WTC11 (cell line): ENCODE measurements at regions not wholly inside any gene's neighbourhood (a gene's known extent, or its start where the extent isn't known, plus 50 kb on each side); places are given as distances from the start of the nearest gene placed in this dataset.

Source experiments
- ATAC-seq: fragments of 200-7000 bp; cut with Tn5 transposase; 2 replicates; pipeline ENCODE4 v1.10.0; 2021; ENCODE audit warnings: mild to moderate bottlenecking, moderate library complexity
- CTCF ChIA-PET: fragments of 300-600 bp; sonication (Branson Sonifier 250); formaldehyde crosslinking; loops from one replicate; lab custom pipeline; 2021; ENCODE audit warnings: antibody characterized with exemption; lab: Charles Lee
- POLR2A ChIA-PET: fragments of 350-600 bp; sonication (Branson Sonifier 250); formaldehyde crosslinking; loops from one replicate; lab custom pipeline; 2021; ENCODE audit warnings: antibody characterized with exemption; lab: Charles Lee
- DNase-seq: peaks from one replicate; pipeline ENCODE4 v3.0.0; 2021; ENCODE audit warnings: low spot score
- H3K27ac Mint-ChIP-seq: 2 replicates; pipeline ENCODE4 v1.8.0; 2021; ENCODE audit warnings: mixed read lengths
- H3K27me3 Mint-ChIP-seq: 2 replicates; pipeline ENCODE4 v1.8.0; 2021; ENCODE audit warnings: low read depth, mild to moderate bottlenecking, moderate library complexity, mixed read lengths
- H3K36me3 Mint-ChIP-seq: 2 replicates; pipeline ENCODE4 v1.8.0; 2021; ENCODE audit warnings: mixed read lengths
- H3K4me1 Mint-ChIP-seq: 2 replicates; pipeline ENCODE4 v1.8.0; 2022; ENCODE audit warnings: mixed read lengths
- H3K4me3 Mint-ChIP-seq: 2 replicates; pipeline ENCODE4 v1.8.0; 2021; ENCODE audit warnings: mild to moderate bottlenecking, moderate library complexity, mixed read lengths
- H3K9me3 Mint-ChIP-seq: 2 replicates; pipeline ENCODE4 v1.8.0; 2021; ENCODE audit warnings: mixed read lengths
- ESRRA ChIP-seq: sonication (generic); formaldehyde crosslinking; IDR thresholded peaks from 2 replicates; pipeline ENCODE4 v1.8.1; 2022; ENCODE audit warnings: mild to moderate bottlenecking, missing genetic modification reagents, borderline replicate concordance
- KAT7 ChIP-seq: sonication (generic); formaldehyde crosslinking; IDR thresholded peaks from 2 replicates; pipeline ENCODE4 v1.8.1; 2023; ENCODE audit warnings: missing genetic modification reagents, mild to moderate bottlenecking, borderline replicate concordance
- MXD4 ChIP-seq: fragments of 250-450 bp; sonication (Bioruptor Pico); IDR thresholded peaks from 2 replicates; pipeline ENCODE4 v1.8.0; 2021; ENCODE audit warnings: mild to moderate bottlenecking, moderate library complexity, borderline replicate concordance
- MYBL2 ChIP-seq: sonication (generic); formaldehyde crosslinking; IDR thresholded peaks from 2 replicates; pipeline ENCODE4 v1.8.1; 2023; ENCODE audit warnings: mild to moderate bottlenecking, moderate library complexity, missing genetic modification reagents
- TP53 ChIP-seq: sonication (generic); formaldehyde crosslinking; IDR thresholded peaks from 2 replicates; pipeline ENCODE4 v1.8.1; 2023; ENCODE audit warnings: mild to moderate bottlenecking, missing genetic modification reagents
- ZBTB21 ChIP-seq: sonication (generic); formaldehyde crosslinking; IDR thresholded peaks from 2 replicates; pipeline ENCODE4 v1.8.1; 2023; ENCODE audit warnings: mild to moderate bottlenecking, missing genetic modification reagents, borderline replicate concordance
- ZNF232 ChIP-seq: sonication (generic); formaldehyde crosslinking; IDR thresholded peaks from 2 replicates; pipeline ENCODE4 v1.8.0; 2022; ENCODE audit warnings: mild to moderate bottlenecking, missing genetic modification reagents
- ZNF263 ChIP-seq: sonication (generic); formaldehyde crosslinking; IDR thresholded peaks from 2 replicates; pipeline ENCODE4 v1.8.1; 2022; ENCODE audit warnings: low read depth, mild to moderate bottlenecking, moderate library complexity, missing genetic modification reagents
- TF ChIP-seq, protein P1 (sequence below): sonication (generic); formaldehyde crosslinking; IDR thresholded peaks from 2 replicates; pipeline ENCODE4 v1.8.0; 2023; ENCODE audit warnings: missing genetic modification reagents, mild to moderate bottlenecking, borderline replicate concordance
- TF ChIP-seq, protein P2 (sequence below): sonication (generic); formaldehyde crosslinking; IDR thresholded peaks from 2 replicates; pipeline ENCODE4 v1.8.1; 2022; ENCODE audit warnings: mild to moderate bottlenecking, moderate library complexity, missing genetic modification reagents
- TF ChIP-seq, protein P3 (sequence below): fragments of 250-450 bp; sonication (Bioruptor Pico); IDR thresholded peaks from 2 replicates; pipeline ENCODE4 v1.9.0; 2021; ENCODE audit warnings: mild to moderate bottlenecking
- TF ChIP-seq, protein P4 (sequence below): sonication (generic); formaldehyde crosslinking; IDR thresholded peaks from 2 replicates; pipeline ENCODE4 v1.8.0; 2022; ENCODE audit warnings: mild to moderate bottlenecking, missing genetic modification reagents
- TF ChIP-seq, protein P5 (sequence below): fragments of 200-600 bp; IDR thresholded peaks from 2 replicates; pipeline ENCODE4 v1.8.0; 2022; ENCODE audit warnings: antibody characterized with exemption

DNA sequence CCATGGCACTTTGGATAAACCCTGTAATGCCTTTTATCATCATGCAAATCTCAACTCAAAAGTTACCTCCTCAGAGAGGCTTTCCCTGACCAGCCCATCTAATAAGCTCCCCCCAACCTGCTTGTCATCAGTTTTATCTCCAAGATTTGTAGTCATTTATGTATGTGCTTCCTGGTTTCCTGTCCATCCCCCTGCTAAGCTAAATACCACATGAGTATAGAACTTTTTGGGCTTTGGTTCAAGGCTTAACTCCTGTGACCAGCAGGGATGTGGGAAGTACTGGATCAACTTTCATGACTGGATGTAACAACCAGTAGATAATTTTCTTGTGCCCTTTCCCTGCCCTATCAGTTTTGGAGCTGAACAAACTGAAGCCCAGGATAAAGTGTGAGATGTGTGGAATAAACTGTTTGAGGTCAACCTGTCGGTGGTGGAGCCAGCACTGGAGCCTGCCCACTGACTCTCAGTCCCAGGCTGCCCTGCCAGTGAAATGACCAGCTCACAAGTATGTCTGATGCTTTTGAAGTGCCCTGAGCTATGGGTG, 148.6 kb downstream of the CYP26A1 start (continued):
- TF ChIP-seq, protein P1, sequence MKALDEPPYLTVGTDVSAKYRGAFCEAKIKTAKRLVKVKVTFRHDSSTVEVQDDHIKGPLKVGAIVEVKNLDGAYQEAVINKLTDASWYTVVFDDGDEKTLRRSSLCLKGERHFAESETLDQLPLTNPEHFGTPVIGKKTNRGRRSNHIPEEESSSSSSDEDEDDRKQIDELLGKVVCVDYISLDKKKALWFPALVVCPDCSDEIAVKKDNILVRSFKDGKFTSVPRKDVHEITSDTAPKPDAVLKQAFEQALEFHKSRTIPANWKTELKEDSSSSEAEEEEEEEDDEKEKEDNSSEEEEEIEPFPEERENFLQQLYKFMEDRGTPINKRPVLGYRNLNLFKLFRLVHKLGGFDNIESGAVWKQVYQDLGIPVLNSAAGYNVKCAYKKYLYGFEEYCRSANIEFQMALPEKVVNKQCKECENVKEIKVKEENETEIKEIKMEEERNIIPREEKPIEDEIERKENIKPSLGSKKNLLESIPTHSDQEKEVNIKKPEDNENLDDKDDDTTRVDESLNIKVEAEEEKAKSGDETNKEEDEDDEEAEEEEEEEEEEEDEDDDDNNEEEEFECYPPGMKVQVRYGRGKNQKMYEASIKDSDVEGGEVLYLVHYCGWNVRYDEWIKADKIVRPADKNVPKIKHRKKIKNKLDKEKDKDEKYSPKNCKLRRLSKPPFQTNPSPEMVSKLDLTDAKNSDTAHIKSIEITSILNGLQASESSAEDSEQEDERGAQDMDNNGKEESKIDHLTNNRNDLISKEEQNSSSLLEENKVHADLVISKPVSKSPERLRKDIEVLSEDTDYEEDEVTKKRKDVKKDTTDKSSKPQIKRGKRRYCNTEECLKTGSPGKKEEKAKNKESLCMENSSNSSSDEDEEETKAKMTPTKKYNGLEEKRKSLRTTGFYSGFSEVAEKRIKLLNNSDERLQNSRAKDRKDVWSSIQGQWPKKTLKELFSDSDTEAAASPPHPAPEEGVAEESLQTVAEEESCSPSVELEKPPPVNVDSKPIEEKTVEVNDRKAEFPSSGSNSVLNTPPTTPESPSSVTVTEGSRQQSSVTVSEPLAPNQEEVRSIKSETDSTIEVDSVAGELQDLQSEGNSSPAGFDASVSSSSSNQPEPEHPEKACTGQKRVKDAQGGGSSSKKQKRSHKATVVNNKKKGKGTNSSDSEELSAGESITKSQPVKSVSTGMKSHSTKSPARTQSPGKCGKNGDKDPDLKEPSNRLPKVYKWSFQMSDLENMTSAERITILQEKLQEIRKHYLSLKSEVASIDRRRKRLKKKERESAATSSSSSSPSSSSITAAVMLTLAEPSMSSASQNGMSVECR (CRISPR knock-in tag): no peak
- TF ChIP-seq, protein P2, sequence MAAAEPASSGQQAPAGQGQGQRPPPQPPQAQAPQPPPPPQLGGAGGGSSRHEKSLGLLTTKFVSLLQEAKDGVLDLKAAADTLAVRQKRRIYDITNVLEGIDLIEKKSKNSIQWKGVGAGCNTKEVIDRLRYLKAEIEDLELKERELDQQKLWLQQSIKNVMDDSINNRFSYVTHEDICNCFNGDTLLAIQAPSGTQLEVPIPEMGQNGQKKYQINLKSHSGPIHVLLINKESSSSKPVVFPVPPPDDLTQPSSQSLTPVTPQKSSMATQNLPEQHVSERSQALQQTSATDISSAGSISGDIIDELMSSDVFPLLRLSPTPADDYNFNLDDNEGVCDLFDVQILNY (CRISPR knock-in tag): no peak
- TF ChIP-seq, protein P3, sequence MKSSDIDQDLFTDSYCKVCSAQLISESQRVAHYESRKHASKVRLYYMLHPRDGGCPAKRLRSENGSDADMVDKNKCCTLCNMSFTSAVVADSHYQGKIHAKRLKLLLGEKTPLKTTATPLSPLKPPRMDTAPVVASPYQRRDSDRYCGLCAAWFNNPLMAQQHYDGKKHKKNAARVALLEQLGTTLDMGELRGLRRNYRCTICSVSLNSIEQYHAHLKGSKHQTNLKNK (CRISPR knock-in tag): no peak

DNA sequence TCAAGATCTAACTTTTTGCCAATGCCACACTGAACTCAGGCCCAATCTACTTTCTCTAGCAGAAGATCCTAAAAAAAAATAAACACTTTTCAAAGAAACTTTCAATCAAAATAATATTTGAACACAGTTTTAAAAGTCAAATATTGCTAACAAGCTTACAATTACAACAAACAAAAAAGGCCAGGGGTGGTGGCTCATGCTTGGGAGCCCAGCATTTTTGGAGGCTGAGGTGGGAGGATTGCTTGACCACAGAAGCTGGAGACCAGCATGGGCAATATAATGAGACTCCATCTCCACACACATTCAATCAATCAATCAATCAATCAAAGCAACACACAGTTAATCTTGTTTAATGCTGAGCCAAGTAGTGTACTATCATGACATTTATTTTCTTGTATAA, 149.2 kb downstream of the CYP26A1 start:
- TF ChIP-seq, protein P4, sequence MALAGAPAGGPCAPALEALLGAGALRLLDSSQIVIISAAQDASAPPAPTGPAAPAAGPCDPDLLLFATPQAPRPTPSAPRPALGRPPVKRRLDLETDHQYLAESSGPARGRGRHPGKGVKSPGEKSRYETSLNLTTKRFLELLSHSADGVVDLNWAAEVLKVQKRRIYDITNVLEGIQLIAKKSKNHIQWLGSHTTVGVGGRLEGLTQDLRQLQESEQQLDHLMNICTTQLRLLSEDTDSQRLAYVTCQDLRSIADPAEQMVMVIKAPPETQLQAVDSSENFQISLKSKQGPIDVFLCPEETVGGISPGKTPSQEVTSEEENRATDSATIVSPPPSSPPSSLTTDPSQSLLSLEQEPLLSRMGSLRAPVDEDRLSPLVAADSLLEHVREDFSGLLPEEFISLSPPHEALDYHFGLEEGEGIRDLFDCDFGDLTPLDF (CRISPR knock-in tag): no peak
- TF ChIP-seq, protein P5, sequence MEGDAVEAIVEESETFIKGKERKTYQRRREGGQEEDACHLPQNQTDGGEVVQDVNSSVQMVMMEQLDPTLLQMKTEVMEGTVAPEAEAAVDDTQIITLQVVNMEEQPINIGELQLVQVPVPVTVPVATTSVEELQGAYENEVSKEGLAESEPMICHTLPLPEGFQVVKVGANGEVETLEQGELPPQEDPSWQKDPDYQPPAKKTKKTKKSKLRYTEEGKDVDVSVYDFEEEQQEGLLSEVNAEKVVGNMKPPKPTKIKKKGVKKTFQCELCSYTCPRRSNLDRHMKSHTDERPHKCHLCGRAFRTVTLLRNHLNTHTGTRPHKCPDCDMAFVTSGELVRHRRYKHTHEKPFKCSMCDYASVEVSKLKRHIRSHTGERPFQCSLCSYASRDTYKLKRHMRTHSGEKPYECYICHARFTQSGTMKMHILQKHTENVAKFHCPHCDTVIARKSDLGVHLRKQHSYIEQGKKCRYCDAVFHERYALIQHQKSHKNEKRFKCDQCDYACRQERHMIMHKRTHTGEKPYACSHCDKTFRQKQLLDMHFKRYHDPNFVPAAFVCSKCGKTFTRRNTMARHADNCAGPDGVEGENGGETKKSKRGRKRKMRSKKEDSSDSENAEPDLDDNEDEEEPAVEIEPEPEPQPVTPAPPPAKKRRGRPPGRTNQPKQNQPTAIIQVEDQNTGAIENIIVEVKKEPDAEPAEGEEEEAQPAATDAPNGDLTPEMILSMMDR: no peak
- TF ChIP-seq ESRRA (no peak), MYBL2 (no peak), ZNF232 (CRISPR knock-in tag) (no peak), ZNF263 (CRISPR knock-in tag) (no peak), MXD4 (no peak), TP53 (no peak), KAT7 (CRISPR knock-in tag) (no peak), ZBTB21 (no peak)
- TF ChIP-seq, protein P1 (CRISPR knock-in tag): no peak
- DNase-seq: no peak
- CTCF ChIA-PET: interaction anchor here (0.7 to 2.6 kb wide), 6 partner anchors 14 to 58 kb away, joined by 3 to 10 read pairs (median 4); no protein-coding TSS in a partner anchor
- Mint-ChIP-seq H3K27ac (no peak overlapping the region), H3K27me3 (peaks cover 22% of the 10 kb centered on the region), H3K9me3 (peaks cover 10% of the 10 kb centered on the region), H3K4me3 (no peak overlapping the region), H3K36me3 (peaks cover 10% of the 10 kb centered on the region), H3K4me1 (peaks cover 17% of the 10 kb centered on the region)
- no peak for ATAC-seq
- POLR2A ChIA-PET: no interaction called here
